GM19351 (cell line): ENCODE measurements at regions not wholly inside any gene's neighbourhood (a gene's known extent, or its start where the extent isn't known, plus 50 kb on each side); places are given as distances from the start of the nearest gene placed in this dataset.
"Not testable (repeated sequence)": the region's sequence is repeated elsewhere in the genome, so short reads cannot be mapped to it uniquely, and the experiment has no call there.

ENCODE experiments used
- ATAC-seq: cut with Tn5 transposase; IDR thresholded peaks from one replicate; pipeline ENCODE4 v1.9.1; 2021; ENCODE audit warnings: mild to moderate bottlenecking, moderate library complexity; ENCODE audit not compliant: unreplicated experiment

DNA sequence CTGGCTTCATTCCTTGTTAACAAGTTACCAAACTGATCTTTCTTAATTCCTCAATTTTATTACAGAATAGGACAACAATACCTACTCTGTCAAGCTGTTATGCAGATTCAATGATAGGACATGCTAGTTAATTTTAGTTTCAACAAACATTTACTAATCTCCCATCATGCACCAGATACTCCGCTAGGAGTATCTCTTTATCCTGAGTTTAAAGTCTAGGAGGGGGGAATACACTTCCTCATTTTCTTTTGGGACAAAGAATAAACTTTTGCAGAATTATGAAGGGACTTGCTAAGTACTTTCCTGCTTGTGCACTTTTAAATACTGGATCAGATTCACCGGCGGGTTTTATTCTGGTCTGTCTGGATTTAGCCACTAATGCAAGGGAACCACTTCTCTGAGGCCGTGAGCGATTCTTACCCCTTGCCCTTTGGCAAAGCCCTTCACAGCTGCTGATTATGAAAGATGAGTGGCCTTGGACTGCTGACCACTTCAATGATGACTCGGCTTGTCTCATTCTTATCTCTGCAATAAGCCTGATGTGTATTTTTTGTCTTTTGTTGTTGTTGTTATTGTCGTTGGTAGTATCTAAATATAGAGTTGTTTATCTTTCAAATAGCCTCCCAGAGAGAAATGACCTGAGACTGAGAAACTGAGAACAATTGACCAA, 73.9 kb downstream of the RMI1 start:
- ATAC-seq, result no peak

DNA sequence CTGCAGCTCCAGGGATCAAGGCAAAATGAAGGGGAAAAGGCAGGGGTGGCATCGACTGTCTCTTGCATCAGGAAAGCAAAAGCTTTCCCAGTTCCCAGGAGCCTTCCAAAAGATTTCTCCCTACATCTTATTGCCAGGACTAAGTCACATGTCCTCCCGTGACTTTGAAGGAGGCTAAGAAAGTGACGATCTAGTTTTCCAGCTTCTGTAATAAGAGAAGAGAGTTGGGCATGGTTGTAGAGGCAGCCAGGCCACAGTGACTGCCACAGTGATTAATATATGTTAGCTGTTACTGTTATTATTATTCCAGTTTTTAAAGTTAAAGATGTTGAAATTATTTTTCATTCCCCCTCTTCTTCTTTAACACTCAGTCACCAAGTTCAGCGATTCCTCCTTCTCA, 77.1 kb downstream of the RMI1 start:
- no peak for ATAC-seq

DNA sequence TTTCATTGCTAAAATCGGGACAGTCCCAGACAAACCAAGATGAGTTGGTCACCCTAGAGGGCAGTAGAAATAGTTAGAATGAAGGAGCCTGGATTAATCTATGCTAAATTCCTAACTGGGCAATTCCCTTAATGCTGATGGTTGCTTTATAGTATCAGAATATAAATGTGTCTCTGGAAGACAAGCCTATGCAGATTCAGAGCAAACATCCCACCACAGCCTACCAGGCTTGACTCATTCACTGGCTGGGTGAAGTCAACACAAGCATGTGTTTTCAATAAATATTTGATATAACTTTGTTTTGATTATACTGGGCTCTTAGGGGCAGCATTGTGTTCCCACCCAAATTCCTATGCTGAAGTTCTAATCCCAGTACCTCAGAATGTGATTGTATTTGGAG, 79.3 kb downstream of the RMI1 start:
- ATAC-seq, result no peak

DNA sequence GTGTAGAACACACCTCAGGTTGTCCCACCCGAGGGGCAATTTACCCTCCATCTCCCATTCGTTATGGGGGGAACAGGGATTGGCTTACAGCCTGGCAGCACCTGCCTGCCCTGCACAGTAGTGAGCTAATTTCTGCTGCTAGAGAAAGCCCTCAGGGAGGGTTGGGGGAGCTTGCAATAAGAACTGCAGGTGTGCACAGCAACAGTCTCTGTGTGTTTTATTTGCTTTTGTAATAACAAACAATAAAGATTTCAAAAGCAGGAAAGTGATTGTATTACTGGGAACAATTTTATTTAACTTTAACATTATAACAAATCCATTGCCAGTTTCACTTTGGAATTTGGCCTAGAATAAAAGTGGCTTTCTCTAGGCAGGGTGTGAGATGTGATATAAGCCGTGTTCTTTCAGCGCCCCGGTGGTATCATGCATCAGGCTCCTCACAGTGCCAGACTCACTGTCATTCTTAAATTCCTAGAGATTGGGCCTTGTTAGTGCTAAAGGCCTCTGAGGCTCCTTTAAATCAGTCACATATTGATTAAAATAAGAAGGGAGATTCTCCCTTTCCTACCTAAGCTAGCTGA, 81.1 kb downstream of the RMI1 start:
- ATAC-seq, result no peak

DNA sequence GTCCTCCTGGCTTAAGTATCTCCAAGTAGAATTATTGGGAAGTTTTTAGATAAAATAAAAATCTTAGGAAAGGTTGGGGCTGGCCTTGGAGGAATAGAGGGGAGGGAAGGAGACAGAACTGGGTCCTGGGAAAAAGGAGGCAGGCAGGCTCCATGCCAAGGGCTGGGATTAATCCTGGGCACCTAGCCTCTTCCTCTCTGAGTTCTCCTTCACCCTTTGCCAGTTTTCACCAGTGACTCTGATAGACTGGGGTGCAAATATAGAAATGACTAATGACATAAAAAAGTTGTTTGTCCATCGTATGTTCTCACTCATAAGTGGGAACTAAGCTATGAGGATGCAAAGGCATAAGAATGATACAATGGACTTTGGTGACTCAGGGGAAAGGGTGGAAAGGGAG, 81.9 kb downstream of the RMI1 start:
- no peak for ATAC-seq

DNA sequence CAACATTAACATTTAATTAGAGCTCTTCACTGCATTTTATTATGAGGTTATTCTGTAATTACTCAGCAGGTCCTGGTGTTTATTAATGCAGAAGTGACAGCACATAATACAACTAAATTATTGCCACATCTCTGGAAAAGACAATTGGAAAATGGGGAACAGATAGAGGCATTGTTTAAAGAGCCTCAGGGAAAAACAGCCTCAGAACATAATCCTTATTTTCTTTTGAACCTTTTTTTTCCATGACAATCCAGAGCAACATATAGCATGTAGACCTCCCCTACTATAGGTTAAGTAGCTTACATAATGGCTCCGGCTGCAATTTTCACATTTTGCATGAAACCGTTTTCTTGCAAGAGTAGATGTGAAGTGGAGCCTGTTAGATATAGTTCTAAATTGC, 87.2 kb downstream of the RMI1 start:
- ATAC-seq, result no peak

DNA sequence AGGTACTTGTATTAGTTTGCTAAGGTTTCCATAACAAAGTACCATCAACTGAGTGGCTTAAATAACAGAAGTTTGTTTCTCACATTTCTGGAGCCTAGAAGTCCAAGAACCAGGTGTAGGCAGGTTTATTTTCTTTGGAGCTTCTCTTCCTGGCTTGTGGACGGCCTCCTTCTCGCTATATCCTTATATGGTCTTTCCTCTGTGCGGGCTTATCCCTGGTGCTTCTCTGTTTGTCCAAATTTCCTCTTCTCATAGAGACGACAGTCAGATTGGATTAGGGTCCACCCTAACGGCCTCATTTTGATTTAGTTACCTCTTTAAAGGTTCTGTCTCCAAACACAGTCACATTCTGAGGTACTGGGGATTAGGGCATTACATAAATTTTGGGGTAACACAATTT, 88.3 kb downstream of the RMI1 start:
- no peak for ATAC-seq

DNA sequence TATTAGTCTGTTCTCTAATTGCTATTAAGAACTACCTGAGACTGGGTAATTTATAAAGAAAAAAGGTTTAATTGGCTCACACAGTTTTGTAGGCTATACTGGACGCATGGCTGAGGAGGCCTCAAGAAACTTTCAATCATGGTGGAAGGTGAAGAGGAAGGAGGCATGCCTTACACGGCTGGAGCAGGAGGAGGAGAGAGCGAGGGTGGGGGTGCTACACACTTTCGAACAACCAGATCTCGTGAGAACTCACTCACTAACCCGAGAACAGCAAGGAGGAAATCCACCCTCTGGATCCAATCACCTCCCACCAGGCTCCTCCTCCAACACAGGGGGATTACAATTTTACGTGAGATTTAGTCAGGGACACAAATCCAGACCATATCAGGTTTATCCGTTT, 90.0 kb downstream of the RMI1 start:
- ATAC-seq, result no peak

DNA sequence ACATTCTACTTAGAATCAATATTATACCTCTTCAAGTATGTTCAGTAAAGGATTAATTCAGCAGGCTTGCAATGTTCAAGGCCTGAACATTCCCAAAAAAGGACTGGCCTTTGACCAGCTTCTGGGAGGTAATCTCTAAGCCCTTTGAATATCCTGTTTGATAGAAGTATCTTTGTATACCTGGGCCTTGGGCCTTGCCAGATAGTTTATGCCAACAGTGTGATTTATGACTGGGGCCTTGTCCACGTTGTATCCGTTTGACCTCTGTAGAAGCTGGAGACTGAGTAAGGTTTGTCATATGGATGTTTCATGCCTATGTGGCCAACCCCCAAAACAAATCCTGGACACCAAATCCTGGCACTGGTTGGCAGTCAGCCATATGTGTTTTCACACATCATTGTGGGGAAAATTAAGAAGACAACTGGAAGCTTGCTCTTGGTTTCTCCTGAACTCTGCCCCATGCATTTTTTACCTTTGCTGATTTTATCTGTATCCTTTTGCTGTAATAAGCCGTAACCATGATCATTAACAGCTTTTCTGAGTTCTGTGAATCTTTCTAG, 92.1 kb downstream of the RMI1 start:
- no peak for ATAC-seq

DNA sequence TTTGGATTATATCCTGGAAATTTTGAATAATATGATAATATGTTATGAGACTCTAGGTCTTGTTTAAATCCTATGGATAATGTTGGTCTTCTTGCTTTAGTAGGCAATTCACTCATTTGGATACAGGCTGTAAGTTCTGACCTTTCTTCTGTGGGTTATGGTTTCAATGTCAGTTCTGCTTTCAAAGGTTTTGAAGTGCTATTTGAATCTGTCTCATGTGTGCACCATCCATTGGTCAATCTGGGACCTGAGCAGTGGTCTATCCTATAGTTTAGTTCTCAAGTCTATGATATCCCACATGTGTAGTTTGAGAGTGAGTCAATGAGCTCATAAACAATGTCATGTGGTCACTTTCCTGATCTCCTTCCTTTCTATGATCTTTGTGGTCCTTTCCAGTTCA, 94.4 kb downstream of the RMI1 start:
- ATAC-seq, result no peak

DNA sequence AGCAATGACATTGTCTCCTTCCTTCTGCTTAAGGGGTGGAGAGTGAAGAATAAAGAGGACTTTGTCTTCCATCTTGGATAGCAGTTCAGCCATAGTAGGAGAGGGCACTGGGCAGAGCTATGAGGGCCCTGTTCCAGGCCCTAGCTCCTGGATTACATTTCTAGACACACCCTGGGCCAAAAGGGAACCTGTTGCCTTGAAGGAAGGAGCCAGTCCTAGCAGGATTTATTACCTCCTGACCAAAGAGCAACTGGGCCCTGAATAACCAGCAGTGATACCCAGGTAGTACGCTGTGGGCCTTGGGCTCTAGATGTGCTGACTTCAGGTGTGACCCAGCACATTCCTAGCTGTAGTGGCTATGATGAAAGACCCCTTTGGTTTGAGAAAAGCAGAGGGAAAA, 95.8 kb downstream of the RMI1 start:
- no peak for ATAC-seq

DNA sequence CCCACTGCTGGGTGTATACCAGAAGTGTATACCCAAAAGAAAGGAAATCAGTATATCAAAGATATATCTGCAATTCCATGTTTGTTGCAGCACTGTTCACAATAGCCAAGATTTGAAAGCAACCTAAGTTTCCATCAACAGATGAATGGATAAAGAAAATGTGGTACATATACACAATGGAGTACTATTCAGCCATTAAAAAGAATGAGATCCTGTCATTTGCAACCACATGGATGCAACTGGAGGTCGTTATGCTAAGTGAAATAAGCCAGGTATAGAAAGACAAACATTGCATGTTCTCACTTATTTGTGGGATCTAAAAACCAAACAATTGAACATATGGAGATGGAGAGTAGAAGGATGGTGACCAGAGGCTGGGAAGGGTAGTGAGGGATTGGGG, 97.2 kb downstream of the RMI1 start:
- not testable (repeated sequence) for ATAC-seq

DNA sequence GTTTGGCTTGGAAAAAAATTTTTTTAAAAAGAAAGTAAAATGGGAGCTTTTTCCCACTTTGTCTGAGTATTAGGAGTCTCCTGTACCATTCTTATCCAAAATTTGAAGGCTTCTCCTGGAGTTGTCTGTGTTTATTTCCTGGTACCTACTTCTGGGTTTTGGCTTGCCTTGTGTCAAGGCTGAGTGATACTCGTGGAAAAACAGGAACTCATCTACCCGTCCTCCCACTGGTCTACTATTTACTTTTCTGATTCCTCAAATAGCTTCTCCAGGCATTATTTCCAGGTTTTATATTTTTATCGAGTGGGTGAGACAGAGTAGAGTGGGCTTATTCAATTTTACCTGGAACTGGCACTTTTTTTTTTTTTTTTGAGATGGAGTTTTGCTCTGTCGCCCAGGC, 99.4 kb downstream of the RMI1 start:
- ATAC-seq, result no peak

DNA sequence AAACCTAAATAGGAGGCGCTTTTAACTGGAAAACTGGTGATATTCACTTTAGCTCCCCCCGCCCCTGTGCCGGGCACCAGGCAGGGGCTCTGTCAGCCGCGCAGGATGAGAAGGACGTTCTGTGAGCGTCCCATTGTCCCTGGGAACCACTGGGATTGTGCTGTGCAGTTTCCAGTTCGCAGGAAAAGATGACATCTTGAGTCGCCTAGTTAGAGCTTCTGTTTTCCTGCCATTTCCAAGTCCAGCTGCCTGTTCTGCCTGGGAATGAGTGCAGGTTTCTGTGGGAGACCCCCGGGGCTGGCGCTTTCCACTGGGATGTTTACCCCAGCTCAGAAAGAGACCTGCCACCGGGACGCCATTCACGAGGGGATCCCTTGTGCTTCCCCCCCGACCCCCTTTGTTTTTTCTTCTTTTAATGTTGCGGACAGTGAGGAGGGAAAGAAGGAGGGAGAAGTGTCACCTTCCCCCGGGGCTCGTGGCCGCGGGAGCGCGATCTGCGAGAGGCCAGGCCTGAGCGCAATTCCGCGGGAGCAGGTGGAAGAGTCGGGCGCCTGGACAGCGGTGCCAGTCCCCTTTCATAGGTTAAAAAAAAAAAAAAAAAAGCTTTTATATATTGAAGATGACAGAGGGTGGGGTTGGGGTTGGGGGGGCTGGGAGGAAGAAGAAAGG, 121.5 kb downstream of the RMI1 start:
- ATAC-seq, result no peak

DNA sequence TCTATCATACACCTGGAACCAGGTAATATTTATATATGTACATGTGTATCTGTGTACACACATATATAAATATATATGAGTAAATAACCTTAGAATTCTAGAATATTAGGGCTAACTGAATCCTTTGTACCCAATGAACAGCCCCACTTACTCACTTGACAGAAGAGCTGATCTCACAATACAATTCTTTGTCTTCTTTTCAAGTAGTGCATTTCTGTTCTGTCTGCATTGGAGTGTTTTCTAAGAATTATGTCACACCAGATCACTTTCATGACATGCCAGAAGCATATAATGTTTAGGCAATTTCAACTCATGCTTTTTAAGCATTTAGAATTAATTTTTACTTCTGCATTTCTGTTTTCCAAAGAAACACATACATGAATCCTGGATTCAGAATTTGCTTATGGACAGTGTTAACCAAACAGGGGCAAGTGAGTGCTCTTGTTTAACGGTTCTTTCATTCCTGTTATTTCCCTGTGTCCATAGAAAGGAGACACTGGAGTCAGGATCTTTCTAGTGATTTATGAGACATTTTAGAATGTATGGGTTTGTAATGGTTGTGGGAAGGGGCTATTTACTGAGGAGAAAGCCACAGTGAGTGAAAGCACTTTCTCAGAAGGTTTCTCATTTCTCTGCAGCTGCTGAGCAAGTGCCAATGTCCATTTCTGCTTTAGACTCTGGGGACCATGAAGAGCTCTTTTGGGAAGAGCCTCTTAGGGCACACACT, 123.2 kb downstream of the RMI1 start:
- ATAC-seq, result no peak

DNA sequence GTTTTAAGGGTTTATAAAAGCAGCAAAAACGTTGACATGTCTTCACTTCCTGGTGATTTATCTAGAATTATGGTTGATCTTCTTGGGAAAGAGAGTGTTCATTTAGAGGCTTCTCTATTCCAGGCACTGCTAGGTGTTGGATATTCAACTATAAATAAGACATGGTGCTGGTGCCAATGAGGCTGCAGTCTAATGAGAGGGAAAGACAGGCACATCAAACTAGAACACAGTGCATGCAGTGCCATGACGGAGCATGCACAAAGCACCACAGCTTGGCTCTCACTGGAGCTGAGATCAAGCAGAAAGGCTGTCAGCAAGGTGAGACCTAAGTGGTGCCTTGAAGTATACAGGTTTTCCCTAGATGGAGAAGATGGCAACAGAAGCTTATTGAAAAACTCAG, 126.5 kb downstream of the RMI1 start:
- no peak for ATAC-seq

DNA sequence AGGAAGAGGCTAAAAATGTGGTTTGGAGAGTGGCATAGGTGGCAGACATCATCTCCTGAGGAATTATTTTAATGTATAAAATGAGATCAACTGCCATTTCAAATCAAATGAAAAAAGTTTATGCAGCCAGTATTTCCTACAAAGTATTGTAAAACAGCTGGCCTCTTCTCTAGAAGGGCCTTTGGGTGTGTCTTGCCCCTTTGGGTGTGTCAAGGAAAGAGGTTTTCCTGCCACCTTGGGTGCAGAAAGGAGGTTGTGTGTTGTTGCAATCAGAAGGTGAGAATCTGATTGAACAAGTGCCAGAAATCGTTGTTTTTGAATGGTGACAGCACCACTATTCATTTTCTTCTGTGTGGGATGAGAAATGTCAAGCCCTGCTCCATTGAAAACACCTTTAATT, 127.4 kb downstream of the RMI1 start:
- ATAC-seq, result no peak

DNA sequence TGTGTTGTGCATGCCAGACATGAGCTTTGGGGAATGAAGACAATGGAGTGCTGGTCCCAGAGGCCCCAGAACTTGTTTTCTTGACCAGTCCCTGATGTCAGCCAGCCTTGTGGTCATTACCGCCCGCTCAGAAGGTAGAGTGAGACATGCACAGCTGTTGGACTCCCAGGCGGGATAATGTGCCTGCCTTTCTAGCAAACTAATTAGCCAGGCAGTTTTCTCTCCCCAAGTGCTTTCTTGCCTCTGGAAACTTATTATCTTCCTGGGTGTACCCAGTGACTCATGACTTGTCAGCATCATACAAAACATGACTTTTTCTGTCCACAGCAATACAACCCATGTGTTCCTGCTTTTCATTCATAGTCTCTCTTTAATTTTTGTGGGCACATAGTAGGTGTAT, 131.1 kb downstream of the RMI1 start:
- ATAC-seq, result no peak

DNA sequence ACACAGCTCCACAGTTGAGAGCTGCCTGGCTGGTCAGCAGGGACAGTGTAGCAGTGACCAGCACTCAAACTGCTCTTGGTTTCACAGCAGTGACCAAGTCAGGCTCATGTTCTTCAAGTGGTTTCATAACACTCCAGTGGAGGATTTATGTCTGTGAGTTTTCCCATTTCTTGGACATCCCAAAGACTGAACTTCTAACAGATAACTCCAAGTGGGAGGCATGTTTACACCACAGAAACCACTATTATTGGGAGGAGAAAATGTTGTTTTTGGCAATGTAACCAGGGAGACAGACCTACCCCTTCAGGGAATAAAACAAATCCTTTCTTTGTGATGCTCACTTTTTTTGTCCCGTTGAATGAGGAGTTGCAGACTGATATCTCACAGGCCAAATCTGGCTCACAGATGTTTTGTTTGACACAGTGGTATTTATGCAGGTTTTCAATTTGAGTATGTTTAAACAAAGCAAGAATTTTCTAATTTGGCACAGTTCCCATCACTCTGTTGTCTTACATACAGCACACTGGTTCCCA, 141.5 kb downstream of the RMI1 start:
- no peak for ATAC-seq

DNA sequence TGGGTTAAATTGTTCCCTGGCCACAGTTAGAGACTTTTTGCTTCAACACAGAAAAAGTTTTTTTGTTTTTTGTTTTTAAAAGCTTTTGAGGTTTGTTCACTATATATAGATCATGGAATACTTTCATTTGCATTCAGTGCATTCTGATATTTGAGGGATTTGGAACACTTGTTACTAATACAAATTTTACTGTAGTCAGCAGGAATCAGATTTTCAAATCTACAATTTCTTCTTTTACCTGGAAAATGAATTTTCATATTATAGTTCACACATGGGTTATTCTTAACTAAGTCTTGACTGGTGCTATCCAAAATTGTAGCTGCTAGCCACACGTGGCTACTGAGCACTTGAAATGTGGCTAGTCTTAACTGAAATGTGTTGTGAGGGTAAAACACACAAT, 142.0 kb downstream of the RMI1 start:
- no peak for ATAC-seq

DNA sequence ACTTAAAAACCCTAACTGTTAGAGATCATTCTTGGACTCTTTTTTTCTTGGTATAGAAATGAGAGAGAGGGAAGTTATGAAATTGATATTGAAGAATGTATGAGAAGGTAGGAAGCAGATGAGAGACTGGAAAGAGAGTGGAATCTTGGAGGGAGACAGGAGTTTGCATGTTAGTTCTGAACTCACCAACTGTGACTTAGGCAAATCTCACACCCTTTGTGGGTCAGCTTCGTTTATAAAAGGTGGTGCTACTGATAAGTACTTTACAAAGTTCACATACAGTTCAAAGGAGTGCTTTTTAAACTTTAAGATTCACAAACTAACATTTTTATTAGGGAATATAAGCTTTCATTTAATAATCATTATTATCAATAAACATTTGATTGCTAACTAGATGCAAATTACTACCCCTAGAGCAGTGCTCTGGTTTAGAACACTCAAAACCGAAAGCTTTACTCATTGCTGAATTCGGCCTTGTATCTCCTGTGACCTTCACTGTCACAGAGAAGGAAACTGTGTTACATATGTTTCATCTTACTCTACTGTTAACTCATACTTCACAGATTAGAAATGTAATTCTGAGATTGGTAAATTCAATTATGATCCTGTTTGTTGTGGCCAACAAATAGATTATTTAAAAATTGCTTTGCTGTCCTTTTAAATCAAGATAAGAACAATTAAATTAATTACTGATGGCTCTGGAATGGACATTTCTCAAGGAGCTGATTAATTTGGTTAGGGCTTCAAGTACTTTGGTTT, 143.2 kb downstream of the RMI1 start:
- ATAC-seq, result peak; percentile 98
